A673 (cell line): ENCODE measurements at regions not wholly inside any gene's neighbourhood (a gene's known extent, or its start where the extent isn't known, plus 50 kb on each side); places are given as distances from the start of the nearest gene placed in this dataset.
A peak's percentile ranks its signal among the peaks of the same experiment; 100 is the strongest.

Experiments used
- BruUV-seq: library from RNA; stranded (reverse); fragments of 400-500 nt; replicated peaks from 2 replicates; lab custom pipeline; 2021; lab: Mats Ljungman, UMichigan
- CTCF ChIA-PET: fragments of 300-600 bp; sonication (Branson Sonifier 250); formaldehyde crosslinking; loops from one replicate; lab custom pipeline; 2022; ENCODE audit warnings: antibody characterized with exemption; lab: Charles Lee
- POLR2A ChIA-PET: fragments of 300-600 bp; sonication (Branson Sonifier 250); formaldehyde crosslinking; loops from one replicate; lab custom pipeline; 2022; ENCODE audit warnings: antibody characterized with exemption; ENCODE audit not compliant: low non-redundant PET; lab: Charles Lee
- DNase-seq: peaks from one replicate; pipeline ENCODE4 v3.0.0-alpha.2; 2015; ENCODE audit warnings: low spot score
- H3K27ac ChIP-seq: fragments of 200-600 bp; sonication (generic); 2 replicates; pipeline ENCODE4 v1.5.1; 2016; ENCODE audit warnings: mixed run types, low read depth, mild to moderate bottlenecking, mixed read lengths, antibody characterized with exemption, low read length; ENCODE audit not compliant: poor library complexity, severe bottlenecking
- H3K27me3 ChIP-seq: fragments of 200-600 bp; sonication (generic); replicated peaks from 2 replicates; pipeline ENCODE4 v1.6.1; 2017; ENCODE audit warnings: mixed run types, low read depth, mild to moderate bottlenecking, mixed read lengths, antibody characterized with exemption, low read length; ENCODE audit not compliant: insufficient read depth, poor library complexity
- H3K36me3 ChIP-seq: fragments of 200-600 bp; sonication (generic); 2 replicates; pipeline ENCODE4 v1.6.1; 2016; ENCODE audit warnings: mixed run types, mild to moderate bottlenecking, mixed read lengths, antibody characterized with exemption, low read length; ENCODE audit not compliant: insufficient read depth, poor library complexity, severe bottlenecking
- H3K4me1 ChIP-seq: fragments of 200-600 bp; sonication (generic); 2 replicates; pipeline ENCODE4 v1.6.1; 2017; ENCODE audit warnings: mixed run types, mild to moderate bottlenecking, mixed read lengths, antibody characterized with exemption, low read length; ENCODE audit not compliant: insufficient read depth, poor library complexity, severe bottlenecking
- H3K4me3 ChIP-seq: fragments of 200-600 bp; sonication (generic); 2 replicates; pipeline ENCODE4 v1.5.1; 2016; ENCODE audit warnings: low read depth, mixed run types, mild to moderate bottlenecking, mixed read lengths, low read length; ENCODE audit not compliant: poor library complexity, severe bottlenecking
- H3K9me3 ChIP-seq: fragments of 200-600 bp; sonication (generic); 2 replicates; pipeline ENCODE4 v1.6.1; 2016; ENCODE audit warnings: mixed run types, low read depth, mild to moderate bottlenecking, mixed read lengths, antibody characterized with exemption, low read length; ENCODE audit not compliant: poor library complexity, severe bottlenecking
- CTCF ChIP-seq: fragments of 300-800, 200-600 bp; sonication (generic); conservative IDR thresholded peaks from 2 replicates; pipeline ENCODE4 v1.5.1; 2017; ENCODE audit warnings: low read depth, mild to moderate bottlenecking, antibody characterized with exemption, low read length, moderate library complexity, mixed read lengths
- EZH2 ChIP-seq: fragments of 200-600 bp; sonication (generic); IDR thresholded peaks from 2 replicates; pipeline ENCODE4 v1.6.1; 2017; ENCODE audit warnings: borderline replicate concordance, low read depth, mild to moderate bottlenecking, mixed read lengths, antibody characterized with exemption, low read length; ENCODE audit not compliant: poor library complexity, severe bottlenecking
- intact Hi-C: fragments of 100-400 bp; cut with micrococcal nuclease; formaldehyde crosslinking; loops from one replicate; pipeline ENCODE4 v1.10.0; 2022; ENCODE audit not compliant: unreplicated experiment

- H3K36me3 ChIP-seq: no peaks in the 10 kb centered on the region
- POLR2A ChIA-PET: no interaction called here
- peaks cover 26% of the 10 kb centered on the region for H3K4me1 ChIP-seq
- TF ChIP-seq CTCF (no peak), EZH2 (no peak)
- no TSS peak for BruUV-seq
- intact Hi-C loops: no loop called here
- no peaks in the 10 kb centered on the region for H3K9me3 ChIP-seq
- peak overlapping the region; percentile 35 for H3K27ac ChIP-seq
- H3K4me3 ChIP-seq: no peak overlapping the region
- DNase-seq: peak; percentile 87
- no peaks in the 10 kb centered on the region for H3K27me3 ChIP-seq
- CTCF ChIA-PET: no interaction called here
These were observed 441.8 kb downstream of the CMPK2 start for GRCh38 chr2:6423944-6424343.

- peaks cover 24% of the 10 kb centered on the region for H3K4me1 ChIP-seq
- H3K36me3 ChIP-seq: no peaks in the 10 kb centered on the region
- H3K9me3 ChIP-seq: no peaks in the 10 kb centered on the region
- BruUV-seq: no TSS peak
- no peak overlapping the region for H3K27ac ChIP-seq
- ChIA-PET CTCF (no interaction called here), POLR2A (no interaction called here)
- intact Hi-C loops: no loop called here
- no peak for TF ChIP-seq CTCF
- TF ChIP-seq EZH2: no peak
- no peak overlapping the region for H3K4me3 ChIP-seq
- DNase-seq: no peak
- H3K27me3 ChIP-seq: no peaks in the 10 kb centered on the region
These were observed 440.7 kb downstream of the CMPK2 start for GRCh38 chr2:6425032-6425431.

DNA sequence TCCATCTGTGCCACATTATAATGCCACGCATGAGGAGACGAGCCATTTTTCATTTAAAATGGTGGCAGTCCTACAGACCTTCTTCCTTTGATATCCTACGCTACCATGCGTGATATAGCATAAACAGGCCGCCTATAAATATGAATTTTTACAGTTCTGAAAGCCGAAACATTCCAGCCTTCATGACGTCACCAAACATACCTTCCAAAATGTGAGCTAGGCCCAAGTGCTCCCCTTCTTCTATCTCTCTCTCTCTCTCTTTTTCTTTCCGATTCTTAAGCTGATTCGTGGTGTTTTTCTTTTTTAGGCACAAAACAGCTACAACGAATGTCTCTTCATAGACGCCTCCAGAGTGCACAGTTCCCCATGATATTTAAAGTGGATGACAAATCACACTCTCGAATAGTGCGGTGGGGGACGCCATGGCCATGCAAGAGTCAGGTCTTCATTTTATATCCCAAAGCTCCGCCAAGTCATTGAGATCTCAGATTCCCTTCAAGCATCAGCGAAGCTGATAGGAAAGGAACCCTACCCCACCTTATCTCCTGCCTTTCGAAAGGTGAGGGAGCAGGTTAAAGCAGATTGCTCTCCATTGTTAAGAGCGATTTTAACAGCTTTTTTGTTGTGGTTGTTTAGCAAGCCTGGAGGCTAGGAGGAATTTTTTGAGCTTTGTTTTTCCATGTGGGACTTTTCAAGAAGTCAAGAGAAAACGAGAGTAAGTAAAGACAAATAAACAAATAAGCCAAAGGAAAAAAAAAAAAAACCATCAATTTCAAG lies 436.3 kb downstream of the CMPK2 start:
- intact Hi-C loops: no loop called here
- no peak for TF ChIP-seq CTCF
- no peak for TF ChIP-seq EZH2
- ChIA-PET CTCF (no interaction called here), POLR2A (no interaction called here)
- no peaks in the 10 kb centered on the region for H3K9me3 ChIP-seq
- peaks cover 8% of the 10 kb centered on the region for H3K4me1 ChIP-seq
- no peak overlapping the region for H3K27ac ChIP-seq
- no peak overlapping the region for H3K4me3 ChIP-seq
- BruUV-seq: no TSS peak
- DNase-seq: no peak
- H3K27me3 ChIP-seq: no peaks in the 10 kb centered on the region
- no peaks in the 10 kb centered on the region for H3K36me3 ChIP-seq
